Skin of body (tissue), 1 donor: ENCODE measurements at regions not wholly inside any gene's neighbourhood (a gene's known extent, or its start where the extent isn't known, plus 50 kb on each side); places are given as distances from the start of the nearest gene placed in this dataset.

Experiments
- DNase-seq: peaks from one replicate; lab custom pipeline; 2025; lab: John Stamatoyannopoulos, UW

GRCh38 chr1:4016351-4017130 is 116.5 kb upstream of the C1orf174 start:
- no peak for DNase-seq

GRCh38 chr1:4017636-4018365 is 117.7 kb upstream of the C1orf174 start:
- no peak for DNase-seq

GRCh38 chr1:4018466-4019146 is 118.5 kb upstream of the C1orf174 start:
- no peak for DNase-seq

- no peak for DNase-seq
Observed at GRCh38 chr1:4019147-4019521, 119.1 kb upstream of the C1orf174 start.

GRCh38 chr1:4019606-4020331 is 119.7 kb upstream of the C1orf174 start:
- DNase-seq = no peak

GRCh38 chr1:4020449-4020848 is 120.4 kb upstream of the C1orf174 start:
- DNase-seq = no peak

- DNase-seq = no peak
Observed at GRCh38 chr1:4021136-4021973, 121.3 kb upstream of the C1orf174 start.

GRCh38 chr1:4021974-4022268 is 121.8 kb upstream of the C1orf174 start:
- DNase-seq = no peak

- no peak for DNase-seq
Observed at GRCh38 chr1:4022715-4023114, 122.6 kb upstream of the C1orf174 start.

GRCh38 chr1:4023678-4024077 is 123.6 kb upstream of the C1orf174 start:
- no peak for DNase-seq

- no peak for DNase-seq
Observed at GRCh38 chr1:4024811-4025210, 124.7 kb upstream of the C1orf174 start.

- no peak for DNase-seq
Observed at GRCh38 chr1:4025752-4026151, 125.7 kb upstream of the C1orf174 start.

GRCh38 chr1:4027008-4027407 is 126.9 kb upstream of the C1orf174 start:
- DNase-seq = no peak

GRCh38 chr1:4027492-4028138 is 127.5 kb upstream of the C1orf174 start:
- no peak for DNase-seq

GRCh38 chr1:4028139-4028501 is 128.0 kb upstream of the C1orf174 start:
- no peak for DNase-seq

GRCh38 chr1:4029376-4029775 is 129.3 kb upstream of the C1orf174 start:
- DNase-seq = no peak

GRCh38 chr1:4032571-4032970 is 132.5 kb upstream of the C1orf174 start:
- no peak for DNase-seq

GRCh38 chr1:4033129-4033676 is 133.1 kb upstream of the C1orf174 start:
- no peak for DNase-seq

GRCh38 chr1:4033713-4034112 is 133.6 kb upstream of the C1orf174 start:
- no peak for DNase-seq

- no peak for DNase-seq
Observed at GRCh38 chr1:4034318-4034887, 134.3 kb upstream of the C1orf174 start.
